HCT116 (cell line): ENCODE measurements at regions not wholly inside any gene's neighbourhood (a gene's known extent, or its start where the extent isn't known, plus 50 kb on each side); places are given as distances from the start of the nearest gene placed in this dataset.
A peak's percentile ranks its signal among the peaks of the same experiment; 100 is the strongest.

Experiments
- ATAC-seq: fragments of 200-7000 bp; cut with Tn5 transposase; 2 replicates; pipeline ENCODE4 v1.9.1; 2020; ENCODE audit warnings: mild to moderate bottlenecking, moderate library complexity
- BruUV-seq: library from RNA; stranded (reverse); fragments of 400-500 nt; replicated peaks from 2 replicates; lab custom pipeline; 2021; lab: Mats Ljungman, UMichigan
- CTCF ChIA-PET: fragments of 300-600 bp; sonication (Branson Sonifier 250); formaldehyde crosslinking; loops from one replicate; lab custom pipeline; 2021; ENCODE audit warnings: antibody characterized with exemption; lab: Charles Lee
- POLR2A ChIA-PET: fragments of 300-600, 350-600 bp; sonication (Branson Sonifier 250); formaldehyde crosslinking; loops from one replicate; lab custom pipeline; 2021; ENCODE audit warnings: antibody characterized with exemption; lab: Charles Lee
- RAD21 ChIA-PET, 2 experiments: fragments of 300-600 bp; sonication (Branson Sonifier 250); formaldehyde crosslinking; loops; one replicate each; lab custom pipeline; 2023; ENCODE audit warnings: low total read pairs in 2 of 2; ENCODE audit not compliant: uncharacterized antibody in 2 of 2, unreplicated experiment in 2 of 2, low non-redundant PET in 1 of 2; lab: Charles Lee
- DNase-seq: peaks from one replicate; pipeline ENCODE4 v3.0.0-alpha.2; 2010; ENCODE audit warnings: low read depth, low spot score
- H2AFZ ChIP-seq: fragments of 200-600 bp; shearing (Covaris generic), sonication (generic); 2 replicates; pipeline ENCODE4 v1.6.1; 2017; ENCODE audit warnings: low read depth, mixed run types, mixed read lengths, antibody characterized with exemption, low read length; ENCODE audit not compliant: poor library complexity, severe bottlenecking
- H3K27ac ChIP-seq: 2 replicates; pipeline ENCODE4 v1.5.1; 2012; ENCODE audit warnings: low read depth, low read length
- H3K27me3 ChIP-seq: fragments of 200-600 bp; sonication (generic); 2 replicates; pipeline ENCODE4 v1.6.1; 2016; ENCODE audit warnings: mixed run types, low read length, mixed read lengths; ENCODE audit not compliant: insufficient read depth
- H3K36me3 ChIP-seq, 2 experiments: fragments of 200-500 bp in 1 of 2; fragments of 200-600 bp in 1 of 2; sonication (Bioruptor generic) in 1 of 2; sonication (generic) in 1 of 2; 2 replicates each; pipeline versions ENCODE4 v1.5.1 to v1.6.1; 2014 to 2016; ENCODE audit warnings: low read length in 2 of 2, inconsistent platforms in 1 of 2, mixed read lengths in 1 of 2, mixed run types in 1 of 2; ENCODE audit not compliant: insufficient read depth in 2 of 2, control insufficient read depth in 1 of 2
- H3K4me1 ChIP-seq, 2 experiments: fragments of 200-600 bp in 1 of 2; sonication (generic) in 1 of 2; 2 replicates each; pipeline versions ENCODE4 v1.5.1 to v1.6.1; 2012 to 2017; ENCODE audit warnings: low read length in 2 of 2, inconsistent platforms in 1 of 2, mild to moderate bottlenecking in 1 of 2, mixed read lengths in 1 of 2, mixed run types in 1 of 2, moderate library complexity in 1 of 2; ENCODE audit not compliant: insufficient read depth in 2 of 2, control insufficient read depth in 1 of 2
- H3K4me2 ChIP-seq: fragments of 200-600 bp; sonication (generic); 2 replicates; pipeline ENCODE4 v1.6.1; 2017; ENCODE audit warnings: mixed run types, low read length, mixed read lengths
- H3K4me3 ChIP-seq, 2 experiments: fragments of 200-600 bp in 1 of 2; sonication (generic) in 1 of 2; replicated peaks in 1 of 2; 2 replicates each; pipeline ENCODE4 v1.5.1; 2011 to 2016; ENCODE audit warnings: low read length in 2 of 2, control low read depth in 1 of 2, low read depth in 1 of 2, mild to moderate bottlenecking in 1 of 2, mixed read lengths in 1 of 2, mixed run types in 1 of 2
- H3K79me2 ChIP-seq: fragments of 200-600 bp; sonication (generic); 2 replicates; pipeline ENCODE4 v1.6.1; 2017; ENCODE audit warnings: mild to moderate bottlenecking, mixed run types, low read length, moderate library complexity, mixed read lengths; ENCODE audit not compliant: insufficient read depth
- H3K9ac ChIP-seq: fragments of 200-600 bp; sonication (generic); 2 replicates; pipeline ENCODE4 v1.6.1; 2016; ENCODE audit warnings: low read length, mixed read lengths
- H3K9me2 ChIP-seq: fragments of 200-600 bp; sonication (generic), shearing (Covaris generic); 2 replicates; pipeline ENCODE4 v1.6.1; 2017; ENCODE audit warnings: mixed run types, mild to moderate bottlenecking, moderate library complexity; ENCODE audit not compliant: insufficient read depth
- H3K9me3 ChIP-seq, 2 experiments: fragments of 200-500 bp in 1 of 2; fragments of 200-600 bp in 1 of 2; sonication (Bioruptor generic) in 1 of 2; sonication (generic) in 1 of 2; 2 replicates each; pipeline ENCODE4 v1.6.1; 2014 to 2017; ENCODE audit warnings: low read length in 2 of 2, mixed read lengths in 2 of 2, inconsistent platforms in 1 of 2, low read depth in 1 of 2, mild to moderate bottlenecking in 1 of 2, mixed run types in 1 of 2, moderate library complexity in 1 of 2; ENCODE audit not compliant: control insufficient read depth in 1 of 2, insufficient read depth in 1 of 2
- H4K20me1 ChIP-seq: fragments of 200-600 bp; sonication (generic), shearing (Covaris generic); 2 replicates; pipeline ENCODE4 v1.6.1; 2017; ENCODE audit warnings: mixed run types, mild to moderate bottlenecking, moderate library complexity; ENCODE audit not compliant: insufficient read depth
- ATF3 ChIP-seq: IDR thresholded peaks from 2 replicates; pipeline ENCODE4 v1.6.1; 2012
- CBX3 ChIP-seq: IDR thresholded peaks from 2 replicates; pipeline ENCODE4 v1.6.1; 2012; ENCODE audit warnings: low read depth
- CTCF ChIP-seq, 3 experiments: fragments of 200-600 bp in 1 of 3; sonication (generic) in 1 of 3; IDR thresholded peaks in 2 of 3; conservative IDR thresholded peaks in 1 of 3; 2 replicates each; pipeline ENCODE4 v1.5.1; 2012 to 2017; ENCODE audit warnings: low read depth in 2 of 3, low read length in 2 of 3, antibody characterized with exemption in 1 of 3, borderline replicate concordance in 1 of 3, control low read depth in 1 of 3, mild to moderate bottlenecking in 1 of 3, mixed read lengths in 1 of 3, mixed run types in 1 of 3, moderate library complexity in 1 of 3; ENCODE audit not compliant: insufficient read depth in 1 of 3
- EGR1 ChIP-seq: IDR thresholded peaks from 2 replicates; pipeline ENCODE4 v1.6.1; 2012; ENCODE audit warnings: low read depth
- ELF1 ChIP-seq: IDR thresholded peaks from 2 replicates; pipeline ENCODE4 v1.6.1; 2012; ENCODE audit warnings: low read depth, borderline replicate concordance
- EZH2 ChIP-seq: fragments of 200-600 bp; sonication (generic); IDR thresholded peaks from 2 replicates; pipeline ENCODE4 v1.6.1; 2017; ENCODE audit warnings: antibody characterized with exemption, mixed run types
- EZH2phosphoT487 ChIP-seq: fragments of 200-600 bp; IDR thresholded peaks from 2 replicates; pipeline ENCODE4 v1.6.1; 2018; ENCODE audit warnings: antibody characterized with exemption, borderline replicate concordance
- POLR2AphosphoS5 ChIP-seq: IDR thresholded peaks from 2 replicates; pipeline ENCODE4 v1.6.1; 2011; ENCODE audit warnings: mild to moderate bottlenecking, low read depth, low read length, moderate library complexity
- RAD21 ChIP-seq: IDR thresholded peaks from 2 replicates; pipeline ENCODE4 v1.6.1; 2012; ENCODE audit warnings: low read depth, mild to moderate bottlenecking
- TCF7L2 ChIP-seq: IDR thresholded peaks from 2 replicates; pipeline ENCODE4 v1.7.0; 2011; ENCODE audit warnings: borderline replicate concordance, inconsistent platforms; ENCODE audit not compliant: insufficient read depth, insufficient read length; ENCODE audit errors: extremely low read depth
- ZBTB33 ChIP-seq: IDR thresholded peaks from 2 replicates; pipeline ENCODE4 v1.6.1; 2011; ENCODE audit warnings: mild to moderate bottlenecking, low read length, moderate library complexity; ENCODE audit not compliant: insufficient replicate concordance; ENCODE audit errors: extremely low read depth
- ZFX ChIP-seq: fragments of 450-650 bp; IDR thresholded peaks from 2 replicates; pipeline ENCODE4 v1.6.1; 2017
- ZNF274 ChIP-seq: fragments of 200-500 bp; sonication (Bioruptor generic); IDR thresholded peaks from 2 replicates; pipeline ENCODE4 v1.6.1; 2014; ENCODE audit warnings: mild to moderate bottlenecking, low read depth, low read length, inconsistent platforms
- intact Hi-C: fragments of 100-400 bp; cut with micrococcal nuclease; formaldehyde crosslinking; loops from 2 replicates; pipeline ENCODE4 v1.10.0; 2022

GRCh38 chr6:140380427-140381218 lies 1006.2 kb upstream of the CITED2 start:
- Histone ChIP-seq H3K9me3 (no peaks in the 10 kb centered on the region), H3K9ac (no peak overlapping the region), H3K4me1 (no peaks in the 10 kb centered on the region), H2AFZ (peak overlapping the region; percentile 55), H3K9me2 (no peaks in the 10 kb centered on the region; the same call in 1 of the 2 replicates), H3K27ac (no peak overlapping the region), H3K36me3 (no peaks in the 10 kb centered on the region), H4K20me1 (no peaks in the 10 kb centered on the region; the same call in 1 of the 2 replicates), H3K27me3 (no peaks in the 10 kb centered on the region), H3K4me3 (no peak overlapping the region), H3K79me2 (no peaks in the 10 kb centered on the region), H3K4me2 (no peak overlapping the region)
- POLR2A ChIA-PET = no interaction called here
- RAD21 ChIA-PET = no interaction called here
- no TSS peak for BruUV-seq
- no peak for TF ChIP-seq CBX3
- intact Hi-C loops = no loop called here
- DNase-seq (no peak), ATAC-seq (no peak)
- CTCF ChIA-PET = no interaction called here

GRCh38 chr6:140379919-140380318 lies 1005.5 kb upstream of the CITED2 start:
- ChIA-PET POLR2A (no interaction called here), RAD21 (no interaction called here), CTCF (no interaction called here)
- Histone ChIP-seq H3K9me3 (no peaks in the 10 kb centered on the region), H3K79me2 (no peaks in the 10 kb centered on the region), H3K9me2 (no peaks in the 10 kb centered on the region; the same call in 1 of the 2 replicates), H3K4me2 (no peak overlapping the region), H4K20me1 (no peaks in the 10 kb centered on the region; the same call in 1 of the 2 replicates), H3K9ac (no peak overlapping the region), H3K27ac (no peak overlapping the region), H3K4me3 (no peak overlapping the region), H3K36me3 (no peaks in the 10 kb centered on the region), H2AFZ (peak overlapping the region; percentile 39), H3K4me1 (no peaks in the 10 kb centered on the region), H3K27me3 (no peaks in the 10 kb centered on the region)
- DNase-seq = no peak
- no peak for ATAC-seq
- BruUV-seq = no TSS peak
- intact Hi-C loops = no loop called here
- TF ChIP-seq ZBTB33 = no peak
- no peak for TF ChIP-seq POLR2AphosphoS5
- TF ChIP-seq EZH2phosphoT487 = no peak
- TF ChIP-seq RAD21 = no peak
- TF ChIP-seq ELF1 = no peak
- no peak for TF ChIP-seq ZFX
- TF ChIP-seq CTCF (IDR thresholded peaks at IDR 0.05 in 2 of 3, conservative IDR thresholded peaks at IDR 0.05 in 1 of 3; ENCODE audit: borderline replicate concordance in 1 of 3, insufficient read depth in 1 of 3, low read depth in 2 of 3, low read length in 2 of 3) = no peak
- TF ChIP-seq TCF7L2 = no peak
- no peak for TF ChIP-seq CBX3
- TF ChIP-seq ATF3 = no peak
- TF ChIP-seq EGR1 = no peak
- TF ChIP-seq EZH2 = no peak
- TF ChIP-seq ZNF274 = no peak
